Prostate gland (tissue), 2 donors: ENCODE measurements at regions not wholly inside any gene's neighbourhood (a gene's known extent, or its start where the extent isn't known, plus 50 kb on each side); places are given as distances from the start of the nearest gene placed in this dataset.

Experiments used
- DNase-seq: peaks from one replicate; pipeline ENCODE4 v3.0.0-alpha.2; 2019; ENCODE audit warnings: low spot score
- H3K27ac ChIP-seq, 2 donors: fragments of 200-600 bp; sonication (generic); 2 replicates each; pipeline ENCODE4 v1.5.1; 2017 to 2019
- H3K27me3 ChIP-seq: fragments of 200-600 bp; sonication (generic); replicated peaks from 2 replicates; pipeline ENCODE4 v1.5.1; 2019; ENCODE audit not compliant: insufficient read depth
- H3K36me3 ChIP-seq, 2 donors: fragments of 200-600 bp; sonication (generic); 1 replicate in 1 of 2; 2 replicates in 1 of 2; pipeline versions ENCODE4 v1.5.1 to v1.8.1; 2017 to 2019
- H3K4me1 ChIP-seq: fragments of 200-600 bp; sonication (generic); replicated peaks from 2 replicates; pipeline ENCODE4 v1.5.1; 2019
- H3K4me3 ChIP-seq, 2 donors: fragments of 200-600 bp; sonication (generic); 2 replicates each; pipeline ENCODE4 v1.5.1; 2017 to 2019
- H3K9me3 ChIP-seq: fragments of 200-600 bp; sonication (generic); 2 replicates; pipeline ENCODE4 v1.5.1; 2017
- CTCF ChIP-seq, 4 experiments: fragments of 200-600 bp in 2 of 4; fragments of 450-650 bp in 2 of 4; sonication (generic) in 2 of 4; IDR thresholded peaks; 1 replicate in 3 of 4; 2 replicates in 1 of 4; pipeline ENCODE4 v1.5.1; 2016 to 2019; ENCODE audit warnings: antibody characterized with exemption in 4 of 4, mild to moderate bottlenecking in 2 of 4, moderate library complexity in 2 of 4
- POLR2A ChIP-seq: fragments of 450-650 bp; IDR thresholded peaks from one replicate; pipeline ENCODE4 v1.6.1; 2016; ENCODE audit warnings: antibody characterized with exemption, mild to moderate bottlenecking
- POLR2AphosphoS5 ChIP-seq: sonication (generic); formaldehyde crosslinking; IDR thresholded peaks from one replicate; pipeline ENCODE4 v1.6.1; 2017; ENCODE audit warnings: antibody characterized with exemption
- WGBS: methylation state at CpG from one replicate; pipeline ENCODE4 v1.1.5; 2018; 5-methylcytosine and 5-hydroxymethylcytosine counted together
- intact Hi-C: fragments of 100-400 bp; cut with DNase I; formaldehyde crosslinking; loops from one replicate; pipeline ENCODE4 v1.14.2; 2022

GRCh38 chr11:129637473-129637872 lies 178.2 kb upstream of the TMEM45B start:
- intact Hi-C loops: no loop called here
- Histone ChIP-seq H3K4me1 (no peaks in the 10 kb centered on the region), H3K27me3 (no peaks in the 10 kb centered on the region), H3K27ac (no peak overlapping the region), H3K9me3 (no peaks in the 10 kb centered on the region), H3K36me3 (no peaks in the 10 kb centered on the region), H3K4me3 (no peak overlapping the region)
- DNase-seq: no peak
- TF ChIP-seq CTCF (IDR thresholded peaks at IDR 0.05): no peak
- TF ChIP-seq POLR2AphosphoS5: no peak
- no peak for TF ChIP-seq POLR2A
- 89% methylated on average over 6 of the region's 6 CpGs for WGBS

- intact Hi-C loops: no loop called here
- no peak overlapping the region for H3K4me3 ChIP-seq
- no peaks in the 10 kb centered on the region for H3K4me1 ChIP-seq
- no peaks in the 10 kb centered on the region for H3K27me3 ChIP-seq
- H3K36me3 ChIP-seq: no peaks in the 10 kb centered on the region
- TF ChIP-seq POLR2A (no peak), POLR2AphosphoS5 (no peak), CTCF (IDR thresholded peaks at IDR 0.05) (no peak)
- WGBS: 77% methylated on average over 5 of the region's 5 CpGs
- no peaks in the 10 kb centered on the region for H3K9me3 ChIP-seq
- DNase-seq: no peak
- H3K27ac ChIP-seq: no peak overlapping the region
Observed at GRCh38 chr11:129637983-129638776, 177.5 kb upstream of the TMEM45B start.

GRCh38 chr11:129639300-129639699 lies 176.3 kb upstream of the TMEM45B start:
- no peak for DNase-seq
- Histone ChIP-seq H3K27ac (no peak overlapping the region), H3K4me3 (no peak overlapping the region), H3K36me3 (no peaks in the 10 kb centered on the region), H3K27me3 (no peaks in the 10 kb centered on the region), H3K4me1 (no peaks in the 10 kb centered on the region), H3K9me3 (no peaks in the 10 kb centered on the region)
- 62% methylated on average over 2 of the region's 2 CpGs for WGBS
- TF ChIP-seq POLR2A (no peak), CTCF (IDR thresholded peaks at IDR 0.05) (no peak), POLR2AphosphoS5 (no peak)
- intact Hi-C loops: no loop called here

- intact Hi-C loops: no loop called here
- H3K9me3 ChIP-seq: no peaks in the 10 kb centered on the region
- no peak for DNase-seq
- H3K4me3 ChIP-seq: no peak overlapping the region
- no peak overlapping the region for H3K27ac ChIP-seq
- H3K36me3 ChIP-seq: no peaks in the 10 kb centered on the region
- H3K27me3 ChIP-seq: no peaks in the 10 kb centered on the region
- WGBS: 90% methylated on average over 5 of the region's 5 CpGs
- TF ChIP-seq POLR2AphosphoS5: no peak
- TF ChIP-seq POLR2A: no peak
- no peak for TF ChIP-seq CTCF (IDR thresholded peaks at IDR 0.05)
- H3K4me1 ChIP-seq: no peaks in the 10 kb centered on the region
Observed at GRCh38 chr11:129640671-129641070, 175.0 kb upstream of the TMEM45B start.
